Neural cell (in vitro differentiated cells): ENCODE measurements at regions not wholly inside any gene's neighbourhood (a gene's known extent, or its start where the extent isn't known, plus 50 kb on each side); places are given as distances from the start of the nearest gene placed in this dataset.

Experiments used
- H2AFZ ChIP-seq: fragments of 200-600, 300-800 bp; sonication (generic), shearing (Covaris generic); 2 replicates; pipeline ENCODE4 v1.6.0; 2014; ENCODE audit warnings: low read depth, mild to moderate bottlenecking, antibody characterized with exemption, low read length, moderate library complexity
- H3F3A ChIP-seq: fragments of 200-600 bp; shearing (Covaris generic); 2 replicates; pipeline ENCODE4 v1.6.1; 2016; ENCODE audit warnings: mild to moderate bottlenecking, moderate library complexity, mixed read lengths, antibody characterized with exemption, low read length; ENCODE audit not compliant: insufficient read depth, poor library complexity, severe bottlenecking
- H3K27ac ChIP-seq: fragments of 200-600, 300-800 bp; sonication (generic), shearing (Covaris generic); 2 replicates; pipeline ENCODE4 v1.5.1; 2014; ENCODE audit warnings: mild to moderate bottlenecking, low read length, moderate library complexity
- H3K27me3 ChIP-seq: fragments of 300-800, 200-600 bp; sonication (generic), shearing (Covaris generic); 2 replicates; pipeline ENCODE4 v1.6.0; 2014; ENCODE audit warnings: mild to moderate bottlenecking, low read depth, low read length, moderate library complexity; ENCODE audit not compliant: insufficient read depth
- H3K36me3 ChIP-seq: fragments of 300-800, 200-600 bp; sonication (generic), shearing (Covaris generic); 2 replicates; pipeline ENCODE4 v1.5.1; 2014; ENCODE audit warnings: mild to moderate bottlenecking, antibody characterized with exemption, low read length, moderate library complexity; ENCODE audit not compliant: insufficient read depth
- H3K4me2 ChIP-seq: fragments of 300-800, 200-600 bp; sonication (generic), shearing (Covaris generic); 2 replicates; pipeline ENCODE4 v1.6.0; 2014; ENCODE audit warnings: mild to moderate bottlenecking, low read length
- H3K4me3 ChIP-seq: fragments of 300-800, 200-600 bp; sonication (generic), shearing (Covaris generic); 2 replicates; pipeline ENCODE4 v1.5.1; 2014; ENCODE audit warnings: mild to moderate bottlenecking, low read length, moderate library complexity
- H3K79me2 ChIP-seq: fragments of 200-600 bp; shearing (Covaris generic); replicated peaks from 2 replicates; pipeline ENCODE4 v1.6.0; 2014; ENCODE audit warnings: mild to moderate bottlenecking, low read length, moderate library complexity; ENCODE audit not compliant: insufficient read depth
- H3K9ac ChIP-seq: fragments of 300-800, 200-600 bp; sonication (generic), shearing (Covaris generic); 2 replicates; pipeline ENCODE4 v1.6.1; 2016; ENCODE audit warnings: mild to moderate bottlenecking, low read length, mixed read lengths
- H3K9me2 ChIP-seq: fragments of 200-600 bp; shearing (Covaris generic); 2 replicates; pipeline ENCODE4 v1.6.1; 2016; ENCODE audit warnings: mild to moderate bottlenecking, low read length, mixed read lengths; ENCODE audit not compliant: insufficient read depth
- H3K9me3 ChIP-seq: fragments of 200-600, 300-800 bp; sonication (generic), shearing (Covaris generic); 2 replicates; pipeline ENCODE4 v1.6.1; 2016; ENCODE audit warnings: mild to moderate bottlenecking, mixed run types, low read length, moderate library complexity, mixed read lengths
- H4K20me1 ChIP-seq: fragments of 200-600 bp; shearing (Covaris generic); 2 replicates; pipeline ENCODE4 v1.6.1; 2016; ENCODE audit warnings: mild to moderate bottlenecking, mixed run types; ENCODE audit not compliant: insufficient read depth
- EP300 ChIP-seq: fragments of 450-650 bp; conservative IDR thresholded peaks from 2 replicates; pipeline ENCODE4 v1.6.1; 2014; ENCODE audit warnings: antibody characterized with exemption, mild to moderate bottlenecking, moderate library complexity; ENCODE audit not compliant: poor library complexity, severe bottlenecking
- EZH2 ChIP-seq: fragments of 200-600, 300-800 bp; shearing (Covaris generic), sonication (generic); IDR thresholded peaks from 2 replicates; pipeline ENCODE4 v1.6.1; 2014; ENCODE audit warnings: antibody characterized with exemption, low read length, borderline replicate concordance, mild to moderate bottlenecking; ENCODE audit not compliant: insufficient read depth, poor library complexity, severe bottlenecking
- MXI1 ChIP-seq: fragments of 450-650 bp; conservative IDR thresholded peaks from 2 replicates; pipeline ENCODE4 v1.6.1; 2014; ENCODE audit warnings: antibody characterized with exemption, mild to moderate bottlenecking; ENCODE audit not compliant: poor library complexity, severe bottlenecking
- POLR2AphosphoS5 ChIP-seq: IDR thresholded peaks from 2 replicates; pipeline ENCODE4 v1.6.1; 2012
- RAD21 ChIP-seq: fragments of 450-650 bp; conservative IDR thresholded peaks from 2 replicates; pipeline ENCODE4 v1.6.1; 2014; ENCODE audit warnings: antibody characterized with exemption, mild to moderate bottlenecking, moderate library complexity
- SMC3 ChIP-seq: fragments of 450-650 bp; conservative IDR thresholded peaks from 2 replicates; pipeline ENCODE4 v1.6.1; 2014; ENCODE audit warnings: antibody characterized with exemption, mild to moderate bottlenecking, moderate library complexity; ENCODE audit not compliant: poor library complexity
- TAF1 ChIP-seq: IDR thresholded peaks from 2 replicates; pipeline ENCODE4 v1.6.1; 2012; ENCODE audit warnings: low read depth
- TF ChIP-seq, protein P1 (sequence below): IDR thresholded peaks from 2 replicates; pipeline ENCODE4 v1.6.1; 2012; ENCODE audit warnings: borderline replicate concordance
- TF ChIP-seq, protein P2 (sequence below): fragments of 450-650 bp; IDR thresholded peaks from 2 replicates; pipeline ENCODE4 v1.5.1; 2014; ENCODE audit warnings: antibody characterized with exemption, mild to moderate bottlenecking, moderate library complexity; ENCODE audit not compliant: poor library complexity, severe bottlenecking

DNA sequence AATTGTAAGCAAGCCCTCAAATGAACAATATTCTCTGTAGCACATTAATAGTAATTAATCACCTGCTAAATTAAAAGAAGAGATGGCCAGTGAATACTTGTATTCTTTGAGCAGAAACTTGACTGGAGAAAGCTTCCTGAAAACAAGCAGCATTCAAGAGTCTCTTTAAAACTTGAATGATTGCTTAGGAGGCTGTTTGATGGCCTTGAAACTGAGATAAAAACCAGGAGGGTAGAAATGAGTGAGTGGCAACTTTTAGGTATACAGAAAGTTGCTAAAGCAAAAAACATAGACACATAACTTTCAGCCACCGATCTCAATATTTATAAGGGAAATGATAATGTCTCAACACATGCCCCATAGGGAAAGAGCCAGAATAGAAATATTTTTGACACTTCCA, 234.8 kb upstream of the FMN2 start:
- no peak overlapping the region for H3K4me3 ChIP-seq

DNA sequence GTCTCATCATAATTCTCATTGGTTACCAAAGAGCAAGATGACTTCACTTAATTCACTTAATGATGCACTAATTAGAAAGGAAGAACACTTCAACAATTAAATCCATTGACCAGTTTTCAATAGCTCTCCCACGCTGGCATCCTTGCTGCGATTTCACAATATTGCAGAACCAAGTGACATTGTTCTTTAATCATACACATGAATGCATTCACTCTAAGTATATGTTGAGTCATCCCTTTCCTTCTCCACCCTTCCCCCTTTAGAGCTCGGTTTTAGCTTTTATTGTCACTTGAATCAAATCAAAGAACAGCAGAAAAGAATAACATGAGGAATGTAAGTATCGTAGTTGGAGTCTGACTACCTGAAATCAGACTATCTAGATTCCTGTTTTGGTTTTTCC, 233.6 kb upstream of the FMN2 start:
- TF ChIP-seq POLR2AphosphoS5 (peak; percentile 16), RAD21 (no peak)
- H3K79me2 ChIP-seq: no peaks in the 10 kb centered on the region
- no peaks in the 10 kb centered on the region for H3K36me3 ChIP-seq
- H3K9me3 ChIP-seq: no peaks in the 10 kb centered on the region
- H3K9ac ChIP-seq: no peak overlapping the region
- no peak overlapping the region for H3K27ac ChIP-seq
- H3K27me3 ChIP-seq: no peaks in the 10 kb centered on the region
- no peak overlapping the region for H2AFZ ChIP-seq
- H3F3A ChIP-seq: no peaks in the 10 kb centered on the region
- H3K9me2 ChIP-seq: no peaks in the 10 kb centered on the region
- H4K20me1 ChIP-seq: no peaks in the 10 kb centered on the region
- no peak overlapping the region for H3K4me2 ChIP-seq
- H3K4me3 ChIP-seq: no peak overlapping the region

More for the DNA sequence above, 234.8 kb upstream of the FMN2 start:
- H3K36me3 ChIP-seq: no peaks in the 10 kb centered on the region
- no peaks in the 10 kb centered on the region for H3K79me2 ChIP-seq
- H3K4me2 ChIP-seq: no peak overlapping the region
- no peaks in the 10 kb centered on the region for H3F3A ChIP-seq
- H3K9me3 ChIP-seq: no peaks in the 10 kb centered on the region
- TF ChIP-seq SMC3 (no peak), RAD21 (no peak), TAF1 (no peak), EP300 (no peak), POLR2AphosphoS5 (no peak), EZH2 (no peak), MXI1 (no peak)
- TF ChIP-seq, protein P1, sequence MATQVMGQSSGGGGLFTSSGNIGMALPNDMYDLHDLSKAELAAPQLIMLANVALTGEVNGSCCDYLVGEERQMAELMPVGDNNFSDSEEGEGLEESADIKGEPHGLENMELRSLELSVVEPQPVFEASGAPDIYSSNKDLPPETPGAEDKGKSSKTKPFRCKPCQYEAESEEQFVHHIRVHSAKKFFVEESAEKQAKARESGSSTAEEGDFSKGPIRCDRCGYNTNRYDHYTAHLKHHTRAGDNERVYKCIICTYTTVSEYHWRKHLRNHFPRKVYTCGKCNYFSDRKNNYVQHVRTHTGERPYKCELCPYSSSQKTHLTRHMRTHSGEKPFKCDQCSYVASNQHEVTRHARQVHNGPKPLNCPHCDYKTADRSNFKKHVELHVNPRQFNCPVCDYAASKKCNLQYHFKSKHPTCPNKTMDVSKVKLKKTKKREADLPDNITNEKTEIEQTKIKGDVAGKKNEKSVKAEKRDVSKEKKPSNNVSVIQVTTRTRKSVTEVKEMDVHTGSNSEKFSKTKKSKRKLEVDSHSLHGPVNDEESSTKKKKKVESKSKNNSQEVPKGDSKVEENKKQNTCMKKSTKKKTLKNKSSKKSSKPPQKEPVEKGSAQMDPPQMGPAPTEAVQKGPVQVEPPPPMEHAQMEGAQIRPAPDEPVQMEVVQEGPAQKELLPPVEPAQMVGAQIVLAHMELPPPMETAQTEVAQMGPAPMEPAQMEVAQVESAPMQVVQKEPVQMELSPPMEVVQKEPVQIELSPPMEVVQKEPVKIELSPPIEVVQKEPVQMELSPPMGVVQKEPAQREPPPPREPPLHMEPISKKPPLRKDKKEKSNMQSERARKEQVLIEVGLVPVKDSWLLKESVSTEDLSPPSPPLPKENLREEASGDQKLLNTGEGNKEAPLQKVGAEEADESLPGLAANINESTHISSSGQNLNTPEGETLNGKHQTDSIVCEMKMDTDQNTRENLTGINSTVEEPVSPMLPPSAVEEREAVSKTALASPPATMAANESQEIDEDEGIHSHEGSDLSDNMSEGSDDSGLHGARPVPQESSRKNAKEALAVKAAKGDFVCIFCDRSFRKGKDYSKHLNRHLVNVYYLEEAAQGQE: no peak
- TF ChIP-seq, protein P2, sequence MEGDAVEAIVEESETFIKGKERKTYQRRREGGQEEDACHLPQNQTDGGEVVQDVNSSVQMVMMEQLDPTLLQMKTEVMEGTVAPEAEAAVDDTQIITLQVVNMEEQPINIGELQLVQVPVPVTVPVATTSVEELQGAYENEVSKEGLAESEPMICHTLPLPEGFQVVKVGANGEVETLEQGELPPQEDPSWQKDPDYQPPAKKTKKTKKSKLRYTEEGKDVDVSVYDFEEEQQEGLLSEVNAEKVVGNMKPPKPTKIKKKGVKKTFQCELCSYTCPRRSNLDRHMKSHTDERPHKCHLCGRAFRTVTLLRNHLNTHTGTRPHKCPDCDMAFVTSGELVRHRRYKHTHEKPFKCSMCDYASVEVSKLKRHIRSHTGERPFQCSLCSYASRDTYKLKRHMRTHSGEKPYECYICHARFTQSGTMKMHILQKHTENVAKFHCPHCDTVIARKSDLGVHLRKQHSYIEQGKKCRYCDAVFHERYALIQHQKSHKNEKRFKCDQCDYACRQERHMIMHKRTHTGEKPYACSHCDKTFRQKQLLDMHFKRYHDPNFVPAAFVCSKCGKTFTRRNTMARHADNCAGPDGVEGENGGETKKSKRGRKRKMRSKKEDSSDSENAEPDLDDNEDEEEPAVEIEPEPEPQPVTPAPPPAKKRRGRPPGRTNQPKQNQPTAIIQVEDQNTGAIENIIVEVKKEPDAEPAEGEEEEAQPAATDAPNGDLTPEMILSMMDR: no peak
- no peak overlapping the region for H2AFZ ChIP-seq
- H3K9ac ChIP-seq: no peak overlapping the region
- H3K27ac ChIP-seq: no peak overlapping the region
- no peaks in the 10 kb centered on the region for H3K27me3 ChIP-seq
- H4K20me1 ChIP-seq: no peaks in the 10 kb centered on the region
- no peaks in the 10 kb centered on the region for H3K9me2 ChIP-seq

DNA sequence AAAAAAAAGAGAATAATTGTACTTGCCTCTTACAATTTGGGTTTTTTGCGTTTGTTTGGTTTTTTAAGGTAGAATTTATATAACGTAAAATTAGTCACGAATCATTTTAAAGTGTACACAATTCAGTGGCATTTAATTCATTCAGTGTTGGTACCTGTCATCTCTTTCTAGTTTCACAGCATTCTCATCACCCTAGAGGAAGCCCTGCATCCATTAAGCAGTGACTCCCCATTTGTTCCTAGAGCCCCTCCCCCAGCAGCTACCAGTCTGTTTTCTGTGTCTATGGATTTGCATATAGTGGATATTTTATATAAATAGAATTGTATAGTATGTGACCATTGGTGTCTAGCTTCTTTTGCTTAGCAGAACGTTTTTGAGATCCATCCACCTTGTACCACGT, 233.2 kb upstream of the FMN2 start:
- Histone ChIP-seq H3K9me3 (no peaks in the 10 kb centered on the region), H3K27ac (no peak overlapping the region), H3K27me3 (no peaks in the 10 kb centered on the region), H3K4me2 (no peak overlapping the region), H3K79me2 (no peaks in the 10 kb centered on the region), H3K9me2 (no peaks in the 10 kb centered on the region), H4K20me1 (no peaks in the 10 kb centered on the region), H3K9ac (no peak overlapping the region), H3K4me3 (no peak overlapping the region), H3K36me3 (no peaks in the 10 kb centered on the region), H3F3A (no peaks in the 10 kb centered on the region), H2AFZ (no peak overlapping the region)
- no peak for TF ChIP-seq POLR2AphosphoS5
- no peak for TF ChIP-seq TAF1
